Kidney epithelial cell (primary cell): ENCODE measurements at regions not wholly inside any gene's neighbourhood (a gene's known extent, or its start where the extent isn't known, plus 50 kb on each side); places are given as distances from the start of the nearest gene placed in this dataset.

Experiments used
- DNase-seq: peaks from one replicate; pipeline ENCODE4 v3.0.0-alpha.2; 2010; ENCODE audit warnings: low read depth
- H3K27me3 ChIP-seq: 2 replicates; pipeline ENCODE4 v1.6.0; 2011; ENCODE audit warnings: low read length; ENCODE audit not compliant: control insufficient read depth, insufficient read depth
- H3K36me3 ChIP-seq: 2 replicates; pipeline ENCODE4 v1.5.1; 2011; ENCODE audit warnings: low read length; ENCODE audit not compliant: control insufficient read depth, insufficient read depth
- H3K4me3 ChIP-seq: 2 replicates; pipeline ENCODE4 v1.5.1; 2011; ENCODE audit warnings: low read depth, mild to moderate bottlenecking, control low read depth, low read length
- CTCF ChIP-seq: IDR thresholded peaks from 2 replicates; pipeline ENCODE4 v1.5.1; 2011; ENCODE audit warnings: mild to moderate bottlenecking, moderate library complexity, low read length, control low read depth, inconsistent platforms; ENCODE audit not compliant: insufficient read depth, poor library complexity, severe bottlenecking

- no peaks in the 10 kb centered on the region for H3K27me3 ChIP-seq
- no peak for TF ChIP-seq CTCF
- no peak for DNase-seq
- no peaks in the 10 kb centered on the region for H3K36me3 ChIP-seq
- H3K4me3 ChIP-seq, result no peak overlapping the region
Observed at GRCh38 chr5:86795659-86796058, 177.9 kb downstream of the COX7C start.

- H3K4me3 ChIP-seq, result no peak overlapping the region
- no peak for DNase-seq
- H3K27me3 ChIP-seq, result no peaks in the 10 kb centered on the region
- H3K36me3 ChIP-seq, result no peaks in the 10 kb centered on the region
- TF ChIP-seq CTCF, result no peak
Observed at GRCh38 chr5:86797677-86798076, 179.9 kb downstream of the COX7C start.

GRCh38 chr5:86806206-86806605 lies 188.5 kb downstream of the COX7C start:
- no peaks in the 10 kb centered on the region for H3K27me3 ChIP-seq
- no peaks in the 10 kb centered on the region for H3K36me3 ChIP-seq
- peak; percentile 14 for DNase-seq
- no peak overlapping the region for H3K4me3 ChIP-seq
- no peak for TF ChIP-seq CTCF

GRCh38 chr5:86807046-86808031 lies 189.6 kb downstream of the COX7C start:
- H3K4me3 ChIP-seq, result no peak overlapping the region
- H3K27me3 ChIP-seq, result no peaks in the 10 kb centered on the region
- no peaks in the 10 kb centered on the region for H3K36me3 ChIP-seq
- no peak for DNase-seq
- TF ChIP-seq CTCF, result no peak

- no peaks in the 10 kb centered on the region for H3K27me3 ChIP-seq
- no peaks in the 10 kb centered on the region for H3K36me3 ChIP-seq
- TF ChIP-seq CTCF, result no peak
- no peak overlapping the region for H3K4me3 ChIP-seq
- DNase-seq, result no peak
Observed at GRCh38 chr5:86814315-86814714, 196.6 kb downstream of the COX7C start.
